ENCODE measurements at regions not wholly inside any gene's neighbourhood (a gene's known extent, or its start where the extent isn't known, plus 50 kb on each side); places are given as distances from the start of the nearest gene placed in this dataset.
"Not testable (repeated sequence)": the region's sequence is repeated elsewhere in the genome, so short reads cannot be mapped to it uniquely, and the experiment has no call there.

- TF ChIP-seq CTCF (IDR thresholded peaks at IDR 0.05; ENCODE audit: borderline replicate concordance, extremely low read depth, low read length, poor library complexity, severe bottlenecking); EZH2 (IDR thresholded peaks at IDR 0.05; ENCODE audit: borderline replicate concordance, low read depth, low read length, severe bottlenecking): not testable (repeated sequence)
Observed at GRCh38 chr9:62904061-62904460, 1714.2 kb downstream of the SPATA31A7 start.

All from DND-41 (cell line).